ENCODE measurements at regions not wholly inside any gene's neighbourhood (a gene's known extent, or its start where the extent isn't known, plus 50 kb on each side); places are given as distances from the start of the nearest gene placed in this dataset.

DNA sequence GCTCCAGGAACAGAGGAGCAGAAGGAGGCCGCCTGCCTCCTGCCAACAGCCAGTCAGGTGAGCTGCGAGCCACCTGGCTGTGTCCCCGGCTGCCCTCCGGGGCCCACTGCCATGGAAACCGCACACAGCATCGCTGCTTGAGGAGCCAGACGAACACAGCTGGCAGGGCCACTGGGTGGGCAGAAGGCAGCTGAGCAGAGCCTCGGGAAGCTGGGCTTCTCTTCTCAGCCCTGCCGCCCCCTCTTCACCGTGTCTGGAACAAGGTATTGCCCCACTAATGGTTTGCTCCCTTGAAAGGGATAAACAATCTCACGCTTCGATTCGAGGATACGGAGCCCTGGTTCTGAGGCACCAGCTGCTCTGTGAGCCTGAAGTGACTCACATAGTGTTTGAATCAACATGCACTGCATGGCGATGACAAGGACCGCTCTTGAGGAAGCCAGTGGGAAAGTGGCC is 63.7 kb upstream of the RUFY1 start:
- CTCF ChIA-PET, result interaction anchor here (0.8 to 1.5 kb wide), 2 partner anchors 7 to 319 kb away, joined by 3 read pairs; no protein-coding TSS in a partner anchor
- DNase-seq (ENCODE audit: low read depth, low spot score), result no peak
- H3K4me3 ChIP-seq (ENCODE audit: low read depth, low read length), result no peak overlapping the region
- POLR2A ChIA-PET, result no interaction called here
- TF ChIP-seq, protein P1, sequence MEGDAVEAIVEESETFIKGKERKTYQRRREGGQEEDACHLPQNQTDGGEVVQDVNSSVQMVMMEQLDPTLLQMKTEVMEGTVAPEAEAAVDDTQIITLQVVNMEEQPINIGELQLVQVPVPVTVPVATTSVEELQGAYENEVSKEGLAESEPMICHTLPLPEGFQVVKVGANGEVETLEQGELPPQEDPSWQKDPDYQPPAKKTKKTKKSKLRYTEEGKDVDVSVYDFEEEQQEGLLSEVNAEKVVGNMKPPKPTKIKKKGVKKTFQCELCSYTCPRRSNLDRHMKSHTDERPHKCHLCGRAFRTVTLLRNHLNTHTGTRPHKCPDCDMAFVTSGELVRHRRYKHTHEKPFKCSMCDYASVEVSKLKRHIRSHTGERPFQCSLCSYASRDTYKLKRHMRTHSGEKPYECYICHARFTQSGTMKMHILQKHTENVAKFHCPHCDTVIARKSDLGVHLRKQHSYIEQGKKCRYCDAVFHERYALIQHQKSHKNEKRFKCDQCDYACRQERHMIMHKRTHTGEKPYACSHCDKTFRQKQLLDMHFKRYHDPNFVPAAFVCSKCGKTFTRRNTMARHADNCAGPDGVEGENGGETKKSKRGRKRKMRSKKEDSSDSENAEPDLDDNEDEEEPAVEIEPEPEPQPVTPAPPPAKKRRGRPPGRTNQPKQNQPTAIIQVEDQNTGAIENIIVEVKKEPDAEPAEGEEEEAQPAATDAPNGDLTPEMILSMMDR (IDR thresholded peaks at IDR 0.05; ENCODE audit: insufficient read depth, low read length, missing control alignments), result no peak

DNA sequence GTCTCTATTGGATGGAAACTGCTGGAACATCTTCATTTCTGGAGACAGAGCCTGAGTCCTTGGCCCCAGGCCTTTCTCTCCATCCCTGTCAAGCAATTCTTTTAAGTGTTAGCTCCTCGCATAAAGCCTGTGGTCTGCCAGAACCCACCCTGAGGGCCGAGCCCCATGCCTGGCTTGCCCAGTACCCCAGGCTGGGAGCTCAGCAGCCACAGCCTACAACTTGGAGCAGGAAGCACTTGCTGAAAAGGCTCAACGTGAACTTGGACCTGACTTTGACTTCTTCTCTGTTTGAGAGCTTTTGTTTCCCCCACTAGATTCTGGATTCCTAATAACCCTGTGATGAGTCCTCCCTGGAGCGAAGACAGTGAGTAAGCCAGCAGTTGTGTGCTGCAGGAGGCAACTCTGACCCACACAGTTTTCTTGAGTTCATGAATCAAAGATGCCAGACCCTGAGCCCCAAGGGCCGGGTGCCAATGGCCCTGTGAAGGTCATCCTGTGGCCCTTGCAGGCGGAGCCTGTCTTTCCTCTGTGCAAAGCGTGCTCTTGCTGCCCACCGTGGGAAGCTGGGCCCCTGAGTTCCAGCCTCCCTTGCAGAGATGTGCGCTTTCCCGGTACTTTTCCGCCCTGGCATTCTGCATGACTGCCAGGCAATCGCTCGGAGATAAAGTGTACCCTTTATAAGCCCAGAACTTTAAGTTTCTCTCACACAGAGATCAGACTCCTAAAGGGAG is 64.3 kb upstream of the RUFY1 start:
- POLR2A ChIA-PET, result no interaction called here
- no peak overlapping the region for H3K4me3 ChIP-seq (ENCODE audit: low read depth, low read length)
- TF ChIP-seq, protein P1 (IDR thresholded peaks at IDR 0.05; ENCODE audit: insufficient read depth, low read length, missing control alignments), result no peak
- DNase-seq (ENCODE audit: low read depth, low spot score), result no peak
- CTCF ChIA-PET, result interaction anchor here (0.8 to 1.5 kb wide), 2 partner anchors 8 to 319 kb away, joined by 3 read pairs; no protein-coding TSS in a partner anchor

DNA sequence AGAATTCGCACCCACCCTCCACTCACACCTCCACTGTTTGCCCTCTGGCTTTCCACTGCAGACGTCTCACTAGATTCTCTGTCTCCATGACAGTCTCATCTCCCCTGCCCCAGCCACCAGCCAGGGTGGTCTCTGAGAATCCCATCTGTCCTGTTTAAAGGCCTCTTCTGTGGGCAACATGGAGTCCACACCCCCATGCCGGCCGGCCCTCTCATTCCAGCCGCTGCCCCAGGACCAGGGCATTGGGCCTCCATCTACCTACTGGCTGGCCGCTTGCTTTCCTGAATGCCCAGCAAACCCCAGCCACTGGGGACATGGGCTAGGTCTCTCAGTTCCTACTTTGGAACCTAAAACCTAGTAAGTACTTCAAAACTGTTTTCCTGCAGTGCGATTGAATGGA is 65.6 kb upstream of the RUFY1 start:
- H3K4me3 ChIP-seq (ENCODE audit: low read depth, low read length), result no peak overlapping the region
- ChIA-PET POLR2A (no interaction called here), CTCF (interaction anchor here (0.5 kb wide), 1 partner anchor 318 kb away, joined by 3 read pairs; no protein-coding TSS in a partner anchor)
- TF ChIP-seq, protein P1 (IDR thresholded peaks at IDR 0.05; ENCODE audit: insufficient read depth, low read length, missing control alignments), result no peak
- no peak for DNase-seq (ENCODE audit: low read depth, low spot score)

DNA sequence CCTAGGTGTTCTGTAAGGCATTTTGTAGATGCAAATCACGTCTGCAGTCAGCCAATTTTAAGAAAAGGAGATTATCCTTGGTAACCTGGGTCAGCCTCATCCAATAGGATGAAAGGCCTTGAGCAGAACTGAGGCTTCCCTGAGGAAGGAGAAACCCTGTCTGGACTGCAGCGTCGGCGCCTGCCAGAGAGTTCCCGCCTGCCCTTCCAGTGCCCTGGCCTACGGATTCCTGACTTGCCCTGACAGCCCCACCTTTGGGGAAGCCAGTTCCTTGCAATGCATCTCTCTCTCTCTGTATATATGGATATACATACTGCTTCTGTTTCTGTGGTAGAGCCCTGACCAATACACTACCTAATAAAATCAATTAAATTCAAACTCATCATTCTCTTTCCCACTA is 66.2 kb upstream of the RUFY1 start:
- ChIA-PET CTCF (interaction anchor here (1.7 kb wide), 1 partner anchor 9 kb away, joined by 4 read pairs; no protein-coding TSS in a partner anchor), POLR2A (no interaction called here)
- TF ChIP-seq, protein P1 (IDR thresholded peaks at IDR 0.05; ENCODE audit: insufficient read depth, low read length, missing control alignments), result no peak
- DNase-seq (ENCODE audit: low read depth, low spot score), result no peak
- H3K4me3 ChIP-seq (ENCODE audit: low read depth, low read length), result no peak overlapping the region

DNA sequence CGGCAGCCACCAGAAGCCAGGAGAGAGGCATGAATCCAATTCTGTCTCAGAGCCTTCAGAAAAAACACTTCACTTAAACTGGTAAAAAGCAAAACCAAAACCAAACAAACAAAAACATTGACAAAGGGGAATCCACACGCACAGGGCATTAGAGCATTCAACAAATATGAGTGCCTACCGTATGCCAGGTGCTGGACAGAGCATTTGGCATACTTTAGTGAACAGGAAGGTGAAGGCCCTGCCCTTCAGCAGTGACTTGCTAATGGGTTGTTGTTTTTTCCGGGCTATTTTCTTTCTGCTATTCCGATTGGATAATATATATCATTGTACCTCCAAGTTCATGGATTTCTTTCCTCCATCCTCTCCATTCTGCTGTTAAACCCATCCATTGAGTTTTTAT is 71.7 kb upstream of the RUFY1 start:
- ChIA-PET CTCF (no interaction called here), POLR2A (no interaction called here)
- no peak for DNase-seq (ENCODE audit: low read depth, low spot score)
- TF ChIP-seq, protein P1 (IDR thresholded peaks at IDR 0.05; ENCODE audit: insufficient read depth, low read length, missing control alignments), result no peak
- H3K4me3 ChIP-seq (ENCODE audit: low read depth, low read length), result no peak overlapping the region

DNA sequence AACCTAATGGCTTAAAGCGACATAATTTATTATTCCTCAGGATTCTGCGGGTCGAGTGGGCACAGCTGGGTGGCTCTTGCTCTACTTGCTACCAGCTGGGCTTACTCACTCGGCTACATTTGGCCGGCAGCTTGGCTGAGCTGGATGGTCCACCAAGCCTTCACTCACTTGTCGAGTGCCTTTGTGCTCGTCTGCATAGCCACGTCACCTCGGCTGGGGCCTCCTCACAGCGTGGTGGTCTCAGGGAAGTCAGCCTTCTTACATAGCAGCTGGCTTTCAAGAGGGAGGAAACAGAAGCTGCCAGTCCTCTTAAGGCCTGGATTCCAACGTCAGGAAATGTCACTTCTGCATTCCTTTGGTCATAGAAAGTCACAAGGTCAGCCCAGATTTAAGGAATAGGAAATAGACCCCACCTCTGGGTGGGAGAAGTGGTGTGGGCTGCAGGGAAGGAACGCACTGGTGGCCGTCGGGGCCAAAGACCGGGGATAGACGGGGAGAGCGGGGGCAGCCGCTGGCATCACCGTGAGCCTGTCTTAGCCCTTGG is 75.1 kb upstream of the RUFY1 start:
- POLR2A ChIA-PET, result no interaction called here
- H3K4me3 ChIP-seq (ENCODE audit: low read depth, low read length), result no peak overlapping the region
- TF ChIP-seq, protein P1 (IDR thresholded peaks at IDR 0.05; ENCODE audit: insufficient read depth, low read length, missing control alignments), result no peak
- no peak for DNase-seq (ENCODE audit: low read depth, low spot score)
- CTCF ChIA-PET, result no interaction called here

Data from AG04449 (cell line).